ENCODE measurements at regions not wholly inside any gene's neighbourhood (a gene's known extent, or its start where the extent isn't known, plus 50 kb on each side); places are given as distances from the start of the nearest gene placed in this dataset.

DNA sequence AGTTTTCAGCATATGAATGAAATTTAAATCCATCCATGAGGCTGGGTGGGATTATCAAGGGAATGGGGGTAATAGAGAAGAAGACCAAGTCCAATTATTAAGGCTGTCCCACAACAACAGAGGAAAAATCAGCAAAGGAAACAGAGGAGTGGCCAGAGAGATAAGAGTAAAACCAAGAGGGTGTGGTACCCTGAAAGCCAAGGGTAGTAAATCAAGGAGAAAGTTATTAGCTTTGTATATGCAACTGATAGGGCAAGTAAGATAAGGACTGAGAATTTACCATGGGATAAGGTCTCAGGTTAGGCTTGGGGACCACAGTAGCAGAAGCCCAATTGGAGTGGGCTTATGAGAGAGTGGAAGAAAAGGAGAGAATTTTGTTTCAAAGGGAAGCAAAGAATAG is 134.5 kb downstream of the NUAK1 start:
- Histone ChIP-seq H3K27me3 (ENCODE audit: insufficient read depth, low read length) (no peaks in the 10 kb centered on the region), H3K4me3 (ENCODE audit: low read depth, low read length, poor library complexity, severe bottlenecking) (no peak overlapping the region), H4K20me1 (ENCODE audit: insufficient read depth, low read length) (no peaks in the 10 kb centered on the region), H3K9me2 (ENCODE audit: low read depth, low read length) (no peaks in the 10 kb centered on the region), H3K4me2 (ENCODE audit: low read length) (no peak overlapping the region), H2AFZ (ENCODE audit: low read length) (no peak overlapping the region), H3K79me2 (ENCODE audit: insufficient read depth, low read length) (no peaks in the 10 kb centered on the region), H3K27ac (ENCODE audit: low read depth, low read length, poor library complexity, severe bottlenecking) (no peak overlapping the region), H3K9ac (ENCODE audit: low read length) (no peak overlapping the region), H3F3A (ENCODE audit: insufficient read depth, low read length) (no peaks in the 10 kb centered on the region), H3K36me3 (ENCODE audit: insufficient read depth, low read length) (no peaks in the 10 kb centered on the region), H3K9me3 (ENCODE audit: low read length) (no peaks in the 10 kb centered on the region), H3K4me1 (ENCODE audit: insufficient read depth, low read length, severe bottlenecking) (no peaks in the 10 kb centered on the region)
- TF ChIP-seq EZH2 (IDR thresholded peaks at IDR 0.05; ENCODE audit: borderline replicate concordance, low read length): no peak
- TF ChIP-seq, protein P1, sequence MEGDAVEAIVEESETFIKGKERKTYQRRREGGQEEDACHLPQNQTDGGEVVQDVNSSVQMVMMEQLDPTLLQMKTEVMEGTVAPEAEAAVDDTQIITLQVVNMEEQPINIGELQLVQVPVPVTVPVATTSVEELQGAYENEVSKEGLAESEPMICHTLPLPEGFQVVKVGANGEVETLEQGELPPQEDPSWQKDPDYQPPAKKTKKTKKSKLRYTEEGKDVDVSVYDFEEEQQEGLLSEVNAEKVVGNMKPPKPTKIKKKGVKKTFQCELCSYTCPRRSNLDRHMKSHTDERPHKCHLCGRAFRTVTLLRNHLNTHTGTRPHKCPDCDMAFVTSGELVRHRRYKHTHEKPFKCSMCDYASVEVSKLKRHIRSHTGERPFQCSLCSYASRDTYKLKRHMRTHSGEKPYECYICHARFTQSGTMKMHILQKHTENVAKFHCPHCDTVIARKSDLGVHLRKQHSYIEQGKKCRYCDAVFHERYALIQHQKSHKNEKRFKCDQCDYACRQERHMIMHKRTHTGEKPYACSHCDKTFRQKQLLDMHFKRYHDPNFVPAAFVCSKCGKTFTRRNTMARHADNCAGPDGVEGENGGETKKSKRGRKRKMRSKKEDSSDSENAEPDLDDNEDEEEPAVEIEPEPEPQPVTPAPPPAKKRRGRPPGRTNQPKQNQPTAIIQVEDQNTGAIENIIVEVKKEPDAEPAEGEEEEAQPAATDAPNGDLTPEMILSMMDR (IDR thresholded peaks at IDR 0.05; ENCODE audit: low read length): no peak

DNA sequence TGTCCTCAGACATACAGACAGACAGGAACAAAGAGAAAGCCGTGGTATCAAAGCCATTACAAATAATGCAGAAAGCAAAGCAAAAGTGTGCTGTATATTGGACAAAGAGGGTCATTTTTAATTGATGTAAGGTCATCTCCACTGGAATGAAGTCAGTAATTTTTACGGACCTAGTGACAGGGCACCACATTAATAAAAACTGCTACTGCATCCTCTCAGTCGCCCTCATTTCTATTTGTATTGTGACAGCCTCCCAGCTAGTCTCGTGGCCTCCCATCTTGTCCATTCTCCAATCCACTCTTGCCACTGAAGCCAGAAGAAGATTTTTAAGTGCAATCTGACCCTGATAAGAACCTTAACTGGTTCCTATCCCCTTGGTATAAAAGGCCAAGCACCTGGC is 132.4 kb downstream of the NUAK1 start:
- no peaks in the 10 kb centered on the region for H3K9me3 ChIP-seq (ENCODE audit: low read length)
- H3K4me1 ChIP-seq (ENCODE audit: insufficient read depth, low read length, severe bottlenecking): no peaks in the 10 kb centered on the region
- no peak overlapping the region for H3K4me3 ChIP-seq (ENCODE audit: low read depth, low read length, poor library complexity, severe bottlenecking)
- H3K36me3 ChIP-seq (ENCODE audit: insufficient read depth, low read length): no peaks in the 10 kb centered on the region
- H3F3A ChIP-seq (ENCODE audit: insufficient read depth, low read length): no peaks in the 10 kb centered on the region
- no peak overlapping the region for H3K9ac ChIP-seq (ENCODE audit: low read length)
- no peaks in the 10 kb centered on the region for H3K79me2 ChIP-seq (ENCODE audit: insufficient read depth, low read length)
- no peak overlapping the region for H2AFZ ChIP-seq (ENCODE audit: low read length)
- TF ChIP-seq, protein P1 (IDR thresholded peaks at IDR 0.05; ENCODE audit: low read length): no peak
- TF ChIP-seq EZH2 (IDR thresholded peaks at IDR 0.05; ENCODE audit: borderline replicate concordance, low read length): no peak
- H3K27ac ChIP-seq (ENCODE audit: low read depth, low read length, poor library complexity, severe bottlenecking): no peak overlapping the region
- H4K20me1 ChIP-seq (ENCODE audit: insufficient read depth, low read length): no peaks in the 10 kb centered on the region
- H3K4me2 ChIP-seq (ENCODE audit: low read length): no peak overlapping the region
- no peaks in the 10 kb centered on the region for H3K9me2 ChIP-seq (ENCODE audit: low read depth, low read length)
- H3K27me3 ChIP-seq (ENCODE audit: insufficient read depth, low read length): no peaks in the 10 kb centered on the region

DNA sequence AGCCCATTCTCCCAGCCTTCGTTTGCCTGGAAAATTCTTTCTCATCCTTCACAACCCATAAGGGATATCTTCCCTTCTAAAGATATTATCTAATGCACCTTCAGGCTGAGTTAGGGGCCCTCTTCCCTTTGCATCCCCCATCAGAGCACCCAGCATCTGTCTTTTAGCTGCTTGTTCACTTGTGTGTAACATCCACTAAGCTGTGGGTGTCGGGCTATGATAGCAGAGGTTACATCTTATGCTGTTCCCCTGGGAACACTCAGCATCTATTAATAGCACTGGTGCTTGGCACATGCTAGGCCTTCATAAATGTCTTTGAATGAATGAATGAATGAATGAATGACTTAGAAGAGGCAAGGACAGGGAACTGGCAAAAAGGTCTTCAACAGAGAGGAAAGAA is 131.8 kb downstream of the NUAK1 start:
- Histone ChIP-seq H3K4me1 (ENCODE audit: insufficient read depth, low read length, severe bottlenecking) (no peaks in the 10 kb centered on the region), H3K4me2 (ENCODE audit: low read length) (no peak overlapping the region), H3K27ac (ENCODE audit: low read depth, low read length, poor library complexity, severe bottlenecking) (no peak overlapping the region), H2AFZ (ENCODE audit: low read length) (no peak overlapping the region), H3K36me3 (ENCODE audit: insufficient read depth, low read length) (no peaks in the 10 kb centered on the region), H3K4me3 (ENCODE audit: low read depth, low read length, poor library complexity, severe bottlenecking) (no peak overlapping the region), H4K20me1 (ENCODE audit: insufficient read depth, low read length) (no peaks in the 10 kb centered on the region), H3K9me2 (ENCODE audit: low read depth, low read length) (no peaks in the 10 kb centered on the region), H3K27me3 (ENCODE audit: insufficient read depth, low read length) (no peaks in the 10 kb centered on the region), H3F3A (ENCODE audit: insufficient read depth, low read length) (no peaks in the 10 kb centered on the region), H3K79me2 (ENCODE audit: insufficient read depth, low read length) (no peaks in the 10 kb centered on the region), H3K9me3 (ENCODE audit: low read length) (no peaks in the 10 kb centered on the region), H3K9ac (ENCODE audit: low read length) (no peak overlapping the region)
- TF ChIP-seq, protein P1 (IDR thresholded peaks at IDR 0.05; ENCODE audit: low read length): no peak
- TF ChIP-seq EZH2 (IDR thresholded peaks at IDR 0.05; ENCODE audit: borderline replicate concordance, low read length): no peak

Measured in OCI-LY1 (cell line).